ENCODE measurements at regions not wholly inside any gene's neighbourhood (a gene's known extent, or its start where the extent isn't known, plus 50 kb on each side); places are given as distances from the start of the nearest gene placed in this dataset.

DNA sequence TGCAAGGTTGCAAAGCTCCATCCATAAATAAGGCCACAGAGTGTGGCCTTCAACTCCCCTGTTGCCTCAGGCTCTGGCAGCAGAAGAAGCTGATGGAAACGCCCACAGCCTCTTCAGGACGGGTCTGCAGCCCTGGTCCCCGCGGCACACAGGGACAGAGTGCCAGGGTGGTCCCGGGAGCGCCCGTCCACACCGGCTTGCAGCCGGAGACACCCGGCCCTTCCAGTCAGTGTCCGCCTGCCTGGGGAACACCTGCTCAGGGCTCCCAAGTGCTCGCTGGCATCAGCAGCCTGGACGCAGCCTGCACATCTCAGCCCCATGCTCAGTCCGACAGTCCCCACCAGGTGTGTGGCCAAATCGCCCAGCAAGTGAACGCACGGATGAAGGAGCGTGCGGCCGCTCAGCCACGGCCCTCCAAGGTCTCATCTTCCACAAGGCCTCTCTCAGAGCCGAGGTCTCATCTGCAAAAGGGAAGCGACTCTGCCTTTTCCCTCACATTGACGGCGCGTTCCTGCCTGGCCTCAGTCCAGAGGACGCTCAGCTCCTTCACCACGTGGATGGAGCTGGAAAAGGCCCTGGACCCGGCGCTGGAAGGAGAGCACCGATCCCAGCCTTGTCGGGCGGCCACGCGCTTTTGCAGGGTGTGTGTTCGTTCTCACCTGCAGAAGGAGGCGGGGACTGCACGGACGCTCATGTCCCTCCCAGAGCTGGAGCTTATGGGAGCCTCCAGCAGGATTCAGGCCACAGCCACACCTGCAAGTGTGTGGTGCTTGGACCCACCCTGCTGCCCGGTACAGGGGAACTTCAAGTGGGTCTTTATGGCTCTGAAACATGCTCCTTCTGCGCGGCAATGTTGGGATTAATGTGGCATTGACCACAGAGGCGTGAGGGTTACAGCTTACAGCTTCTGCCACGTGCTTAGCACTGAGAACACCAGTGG is 180.4 kb downstream of the DLL1 start:
- ATAC-seq (ENCODE audit: insufficient read depth, low FRiP score): no peak
- 87% methylated on average over 44 of the region's 44 CpGs for WGBS, 2 donors
- Histone ChIP-seq H3K27me3 (ENCODE audit: control insufficient read depth in 3 of 3, insufficient read depth in 3 of 3, low read length in 2 of 3) (peaks cover 0 to 9% (median 0%) of the 10 kb centered on the region in 3 donors), H3K27ac (ENCODE audit: low read depth in 1 of 2, low read length in 1 of 2) (no peak overlapping the region), H3K9ac (ENCODE audit: insufficient read depth in 1 of 2, low read length in 2 of 2) (no peak overlapping the region), H3K36me3 (ENCODE audit: control insufficient read depth in 4 of 4, insufficient read depth in 4 of 4, low read length in 4 of 4) (no peaks in the 10 kb centered on the region), H3K9me3 (ENCODE audit: control insufficient read depth in 4 of 4, insufficient read depth in 3 of 4, low read length in 3 of 4) (no peaks in the 10 kb centered on the region), H3K4me1 (ENCODE audit: control insufficient read depth in 5 of 5, insufficient read depth in 5 of 5, low read length in 5 of 5) (peaks cover 0 to 1% (median 0%) of the 10 kb centered on the region in 5 donors), H3K4me3 (no peak overlapping the region)
- TF ChIP-seq, protein P1, sequence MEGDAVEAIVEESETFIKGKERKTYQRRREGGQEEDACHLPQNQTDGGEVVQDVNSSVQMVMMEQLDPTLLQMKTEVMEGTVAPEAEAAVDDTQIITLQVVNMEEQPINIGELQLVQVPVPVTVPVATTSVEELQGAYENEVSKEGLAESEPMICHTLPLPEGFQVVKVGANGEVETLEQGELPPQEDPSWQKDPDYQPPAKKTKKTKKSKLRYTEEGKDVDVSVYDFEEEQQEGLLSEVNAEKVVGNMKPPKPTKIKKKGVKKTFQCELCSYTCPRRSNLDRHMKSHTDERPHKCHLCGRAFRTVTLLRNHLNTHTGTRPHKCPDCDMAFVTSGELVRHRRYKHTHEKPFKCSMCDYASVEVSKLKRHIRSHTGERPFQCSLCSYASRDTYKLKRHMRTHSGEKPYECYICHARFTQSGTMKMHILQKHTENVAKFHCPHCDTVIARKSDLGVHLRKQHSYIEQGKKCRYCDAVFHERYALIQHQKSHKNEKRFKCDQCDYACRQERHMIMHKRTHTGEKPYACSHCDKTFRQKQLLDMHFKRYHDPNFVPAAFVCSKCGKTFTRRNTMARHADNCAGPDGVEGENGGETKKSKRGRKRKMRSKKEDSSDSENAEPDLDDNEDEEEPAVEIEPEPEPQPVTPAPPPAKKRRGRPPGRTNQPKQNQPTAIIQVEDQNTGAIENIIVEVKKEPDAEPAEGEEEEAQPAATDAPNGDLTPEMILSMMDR (IDR thresholded peaks at IDR 0.05; ENCODE audit: control extremely low read depth, extremely low read depth): no peak
- peak in 1 of 3 donors; percentile 8 for DNase-seq

- H3K27me3 ChIP-seq (ENCODE audit: control insufficient read depth in 3 of 3, insufficient read depth in 3 of 3, low read length in 2 of 3): peaks cover 0 to 7% (median 0%) of the 10 kb centered on the region in 3 donors
- TF ChIP-seq, protein P1 (IDR thresholded peaks at IDR 0.05; ENCODE audit: control extremely low read depth, extremely low read depth): no peak
- no peak overlapping the region for H3K4me3 ChIP-seq
- H3K9ac ChIP-seq (ENCODE audit: insufficient read depth in 1 of 2, low read length in 2 of 2): no peak overlapping the region
- DNase-seq (no peak), ATAC-seq (ENCODE audit: insufficient read depth, low FRiP score) (no peak)
- WGBS, 2 donors: 88% methylated on average over 15 of the region's 15 CpGs
- no peak overlapping the region for H3K27ac ChIP-seq (ENCODE audit: low read depth in 1 of 2, low read length in 1 of 2)
- no peaks in the 10 kb centered on the region for H3K4me1 ChIP-seq (ENCODE audit: control insufficient read depth in 5 of 5, insufficient read depth in 5 of 5, low read length in 5 of 5)
- no peaks in the 10 kb centered on the region for H3K36me3 ChIP-seq (ENCODE audit: control insufficient read depth in 4 of 4, insufficient read depth in 4 of 4, low read length in 4 of 4)
- H3K9me3 ChIP-seq (ENCODE audit: control insufficient read depth in 4 of 4, insufficient read depth in 3 of 4, low read length in 3 of 4): no peaks in the 10 kb centered on the region
Observed at GRCh38 chr6:170108890-170109587, 181.8 kb downstream of the DLL1 start.

DNA sequence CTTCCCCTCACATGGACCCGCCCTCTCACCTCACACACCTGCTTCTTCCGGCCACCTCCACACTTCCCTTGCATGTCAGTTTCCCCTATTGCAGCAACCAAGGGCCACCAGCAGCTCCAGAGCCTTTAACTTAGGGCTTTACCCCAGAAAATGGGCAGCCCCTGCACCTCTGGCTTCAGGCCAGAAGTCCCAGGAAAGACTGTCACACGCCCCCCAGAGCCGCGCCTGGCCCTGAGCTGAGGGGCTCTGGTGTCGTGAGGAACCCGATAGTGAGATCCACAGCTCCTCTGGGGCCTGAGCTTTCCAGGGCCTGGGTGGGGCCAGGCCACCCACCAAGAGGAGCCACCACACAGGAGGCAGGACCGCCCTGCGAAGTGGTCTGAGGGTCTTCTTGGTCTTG is 182.4 kb downstream of the DLL1 start:
- TF ChIP-seq, protein P1 (IDR thresholded peaks at IDR 0.05; ENCODE audit: control extremely low read depth, extremely low read depth): no peak
- Histone ChIP-seq H3K9ac (ENCODE audit: insufficient read depth in 1 of 2, low read length in 2 of 2) (no peak overlapping the region), H3K4me1 (ENCODE audit: control insufficient read depth in 5 of 5, insufficient read depth in 5 of 5, low read length in 5 of 5) (no peaks in the 10 kb centered on the region), H3K27me3 (ENCODE audit: control insufficient read depth in 3 of 3, insufficient read depth in 3 of 3, low read length in 2 of 3) (peaks cover 0 to 2% (median 0%) of the 10 kb centered on the region in 3 donors), H3K4me3 (no peak overlapping the region), H3K36me3 (ENCODE audit: control insufficient read depth in 4 of 4, insufficient read depth in 4 of 4, low read length in 4 of 4) (no peaks in the 10 kb centered on the region), H3K9me3 (ENCODE audit: control insufficient read depth in 4 of 4, insufficient read depth in 3 of 4, low read length in 3 of 4) (no peaks in the 10 kb centered on the region), H3K27ac (ENCODE audit: low read depth in 1 of 2, low read length in 1 of 2) (no peak overlapping the region)
- 93 to 94% methylated on average over 9 of the region's 9 CpGs for WGBS, 2 donors
- DNase-seq (peak in 1 of 3 donors; percentile 4), ATAC-seq (ENCODE audit: insufficient read depth, low FRiP score) (no peak)

Data from lung (tissue), 11 donors.